Neural cell (in vitro differentiated cells): ENCODE measurements at regions not wholly inside any gene's neighbourhood (a gene's known extent, or its start where the extent isn't known, plus 50 kb on each side); places are given as distances from the start of the nearest gene placed in this dataset.

ENCODE experiments used
- H2AFZ ChIP-seq: fragments of 200-600, 300-800 bp; sonication (generic), shearing (Covaris generic); 2 replicates; pipeline ENCODE4 v1.6.0; 2014; ENCODE audit warnings: low read depth, mild to moderate bottlenecking, antibody characterized with exemption, low read length, moderate library complexity
- H3F3A ChIP-seq: fragments of 200-600 bp; shearing (Covaris generic); 2 replicates; pipeline ENCODE4 v1.6.1; 2016; ENCODE audit warnings: mild to moderate bottlenecking, moderate library complexity, mixed read lengths, antibody characterized with exemption, low read length; ENCODE audit not compliant: insufficient read depth, poor library complexity, severe bottlenecking
- H3K27ac ChIP-seq: fragments of 200-600, 300-800 bp; sonication (generic), shearing (Covaris generic); 2 replicates; pipeline ENCODE4 v1.5.1; 2014; ENCODE audit warnings: mild to moderate bottlenecking, low read length, moderate library complexity
- H3K27me3 ChIP-seq: fragments of 300-800, 200-600 bp; sonication (generic), shearing (Covaris generic); 2 replicates; pipeline ENCODE4 v1.6.0; 2014; ENCODE audit warnings: mild to moderate bottlenecking, low read depth, low read length, moderate library complexity; ENCODE audit not compliant: insufficient read depth
- H3K36me3 ChIP-seq: fragments of 300-800, 200-600 bp; sonication (generic), shearing (Covaris generic); 2 replicates; pipeline ENCODE4 v1.5.1; 2014; ENCODE audit warnings: mild to moderate bottlenecking, antibody characterized with exemption, low read length, moderate library complexity; ENCODE audit not compliant: insufficient read depth
- H3K4me2 ChIP-seq: fragments of 300-800, 200-600 bp; sonication (generic), shearing (Covaris generic); 2 replicates; pipeline ENCODE4 v1.6.0; 2014; ENCODE audit warnings: mild to moderate bottlenecking, low read length
- H3K4me3 ChIP-seq: fragments of 300-800, 200-600 bp; sonication (generic), shearing (Covaris generic); 2 replicates; pipeline ENCODE4 v1.5.1; 2014; ENCODE audit warnings: mild to moderate bottlenecking, low read length, moderate library complexity
- H3K79me2 ChIP-seq: fragments of 200-600 bp; shearing (Covaris generic); replicated peaks from 2 replicates; pipeline ENCODE4 v1.6.0; 2014; ENCODE audit warnings: mild to moderate bottlenecking, low read length, moderate library complexity; ENCODE audit not compliant: insufficient read depth
- H3K9ac ChIP-seq: fragments of 300-800, 200-600 bp; sonication (generic), shearing (Covaris generic); 2 replicates; pipeline ENCODE4 v1.6.1; 2016; ENCODE audit warnings: mild to moderate bottlenecking, low read length, mixed read lengths
- H3K9me2 ChIP-seq: fragments of 200-600 bp; shearing (Covaris generic); 2 replicates; pipeline ENCODE4 v1.6.1; 2016; ENCODE audit warnings: mild to moderate bottlenecking, low read length, mixed read lengths; ENCODE audit not compliant: insufficient read depth
- H3K9me3 ChIP-seq: fragments of 200-600, 300-800 bp; sonication (generic), shearing (Covaris generic); 2 replicates; pipeline ENCODE4 v1.6.1; 2016; ENCODE audit warnings: mild to moderate bottlenecking, mixed run types, low read length, moderate library complexity, mixed read lengths
- H4K20me1 ChIP-seq: fragments of 200-600 bp; shearing (Covaris generic); 2 replicates; pipeline ENCODE4 v1.6.1; 2016; ENCODE audit warnings: mild to moderate bottlenecking, mixed run types; ENCODE audit not compliant: insufficient read depth
- CTCF ChIP-seq: fragments of 450-650 bp; IDR thresholded peaks from 2 replicates; pipeline ENCODE4 v1.5.1; 2014; ENCODE audit warnings: antibody characterized with exemption, mild to moderate bottlenecking, moderate library complexity; ENCODE audit not compliant: poor library complexity, severe bottlenecking
- EP300 ChIP-seq: fragments of 450-650 bp; conservative IDR thresholded peaks from 2 replicates; pipeline ENCODE4 v1.6.1; 2014; ENCODE audit warnings: antibody characterized with exemption, mild to moderate bottlenecking, moderate library complexity; ENCODE audit not compliant: poor library complexity, severe bottlenecking
- EZH2 ChIP-seq: fragments of 200-600, 300-800 bp; shearing (Covaris generic), sonication (generic); IDR thresholded peaks from 2 replicates; pipeline ENCODE4 v1.6.1; 2014; ENCODE audit warnings: antibody characterized with exemption, low read length, borderline replicate concordance, mild to moderate bottlenecking; ENCODE audit not compliant: insufficient read depth, poor library complexity, severe bottlenecking
- MXI1 ChIP-seq: fragments of 450-650 bp; conservative IDR thresholded peaks from 2 replicates; pipeline ENCODE4 v1.6.1; 2014; ENCODE audit warnings: antibody characterized with exemption, mild to moderate bottlenecking; ENCODE audit not compliant: poor library complexity, severe bottlenecking
- POLR2AphosphoS5 ChIP-seq: IDR thresholded peaks from 2 replicates; pipeline ENCODE4 v1.6.1; 2012
- RAD21 ChIP-seq: fragments of 450-650 bp; conservative IDR thresholded peaks from 2 replicates; pipeline ENCODE4 v1.6.1; 2014; ENCODE audit warnings: antibody characterized with exemption, mild to moderate bottlenecking, moderate library complexity
- REST ChIP-seq: IDR thresholded peaks from 2 replicates; pipeline ENCODE4 v1.6.1; 2012; ENCODE audit warnings: borderline replicate concordance
- SMC3 ChIP-seq: fragments of 450-650 bp; conservative IDR thresholded peaks from 2 replicates; pipeline ENCODE4 v1.6.1; 2014; ENCODE audit warnings: antibody characterized with exemption, mild to moderate bottlenecking, moderate library complexity; ENCODE audit not compliant: poor library complexity
- TAF1 ChIP-seq: IDR thresholded peaks from 2 replicates; pipeline ENCODE4 v1.6.1; 2012; ENCODE audit warnings: low read depth

GRCh38 chr7:52512656-52513055 is 522.8 kb upstream of the POM121L12 start:
- Histone ChIP-seq H3K36me3 (no peaks in the 10 kb centered on the region), H2AFZ (no peak overlapping the region), H3K27ac (no peak overlapping the region), H3K9me2 (no peaks in the 10 kb centered on the region), H3K9ac (no peak overlapping the region), H3K4me2 (no peak overlapping the region), H3K9me3 (no peaks in the 10 kb centered on the region), H3K27me3 (no peaks in the 10 kb centered on the region), H3F3A (no peaks in the 10 kb centered on the region), H3K79me2 (no peaks in the 10 kb centered on the region), H4K20me1 (no peaks in the 10 kb centered on the region), H3K4me3 (no peak overlapping the region)
- no peak for TF ChIP-seq EP300
- no peak for TF ChIP-seq POLR2AphosphoS5

- TF ChIP-seq EP300 = no peak
- TF ChIP-seq EZH2 = no peak
- no peak for TF ChIP-seq TAF1
- TF ChIP-seq REST = no peak
- no peak for TF ChIP-seq RAD21
- TF ChIP-seq MXI1 = no peak
- TF ChIP-seq SMC3 = no peak
- no peak for TF ChIP-seq CTCF
- no peak for TF ChIP-seq POLR2AphosphoS5
- no peaks in the 10 kb centered on the region for H3F3A ChIP-seq
These were observed 527.7 kb upstream of the POM121L12 start for GRCh38 chr7:52507546-52508255.

More at GRCh38 chr7:52507546-52508255, 527.7 kb upstream of the POM121L12 start:
- H3K4me3 ChIP-seq = no peak overlapping the region
- H3K27ac ChIP-seq = no peak overlapping the region
- H3K9me3 ChIP-seq = no peaks in the 10 kb centered on the region
- H2AFZ ChIP-seq = no peak overlapping the region
- no peak overlapping the region for H3K9ac ChIP-seq
- no peaks in the 10 kb centered on the region for H3K27me3 ChIP-seq
- H3K9me2 ChIP-seq = no peaks in the 10 kb centered on the region
- H3K36me3 ChIP-seq = no peaks in the 10 kb centered on the region
- no peak overlapping the region for H3K4me2 ChIP-seq
- H4K20me1 ChIP-seq = no peaks in the 10 kb centered on the region
- H3K79me2 ChIP-seq = no peaks in the 10 kb centered on the region
